ENCODE measurements at regions not wholly inside any gene's neighbourhood (a gene's known extent, or its start where the extent isn't known, plus 50 kb on each side); places are given as distances from the start of the nearest gene placed in this dataset.
"Not testable (repeated sequence)": the region's sequence is repeated elsewhere in the genome, so short reads cannot be mapped to it uniquely, and the experiment has no call there.

DNA sequence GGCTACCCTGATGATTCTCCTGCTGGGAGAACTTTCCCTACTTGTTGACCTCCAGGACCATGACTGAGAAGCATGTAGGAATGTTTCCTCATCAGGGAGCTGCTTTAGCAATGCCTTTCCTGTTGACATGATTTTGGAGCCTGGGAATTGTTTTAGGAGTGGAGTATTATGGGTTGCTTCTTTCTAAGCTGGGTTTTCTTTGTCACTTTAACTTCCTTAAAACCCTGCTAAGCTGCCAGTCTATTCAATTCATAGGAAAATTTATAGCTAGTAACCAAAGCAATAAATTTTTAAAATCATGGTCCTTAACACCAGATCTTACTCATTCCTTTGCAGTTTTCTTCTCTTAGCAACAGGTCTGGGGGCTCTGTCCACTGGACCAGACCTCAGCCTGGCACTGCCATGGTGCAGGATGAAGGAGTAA lies 125.6 kb upstream of the TACR1 start:
- no peak for DNase-seq

DNA sequence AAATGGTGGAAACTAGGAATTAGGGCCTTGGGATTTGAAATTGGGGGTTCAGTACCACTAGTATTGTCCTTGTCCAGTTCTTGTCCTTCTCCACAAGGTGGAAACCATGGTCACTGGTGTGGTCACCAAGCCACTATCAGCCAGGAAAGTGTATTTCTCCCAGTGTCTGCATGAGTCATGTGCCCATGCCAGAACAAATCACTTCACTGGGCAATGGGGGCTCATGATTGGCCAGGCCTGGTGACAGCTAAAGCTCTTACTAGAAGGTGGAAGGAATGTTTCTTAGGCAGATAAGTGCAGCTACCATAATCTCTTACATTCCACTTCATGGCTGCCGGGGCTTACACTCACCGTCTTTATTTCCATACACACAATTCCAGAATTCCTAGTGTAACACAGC lies 124.8 kb upstream of the TACR1 start:
- no peak for DNase-seq

DNA sequence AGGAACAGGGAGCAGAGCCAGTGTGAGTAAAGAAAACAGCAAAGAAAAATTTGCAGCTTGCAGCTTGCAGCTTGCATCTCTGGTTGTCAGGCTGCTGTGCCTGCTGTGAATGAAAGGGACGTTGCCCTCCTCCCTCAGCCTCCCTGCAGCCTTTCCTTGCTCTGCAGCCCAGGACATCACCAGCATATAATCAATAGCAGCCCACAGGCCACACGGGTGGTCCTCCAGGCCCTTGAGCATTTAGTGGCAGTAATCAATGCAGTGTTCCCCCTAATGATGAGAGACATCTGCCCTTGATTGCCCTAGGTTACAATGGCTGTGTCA lies 122.2 kb upstream of the TACR1 start:
- no peak for DNase-seq

DNA sequence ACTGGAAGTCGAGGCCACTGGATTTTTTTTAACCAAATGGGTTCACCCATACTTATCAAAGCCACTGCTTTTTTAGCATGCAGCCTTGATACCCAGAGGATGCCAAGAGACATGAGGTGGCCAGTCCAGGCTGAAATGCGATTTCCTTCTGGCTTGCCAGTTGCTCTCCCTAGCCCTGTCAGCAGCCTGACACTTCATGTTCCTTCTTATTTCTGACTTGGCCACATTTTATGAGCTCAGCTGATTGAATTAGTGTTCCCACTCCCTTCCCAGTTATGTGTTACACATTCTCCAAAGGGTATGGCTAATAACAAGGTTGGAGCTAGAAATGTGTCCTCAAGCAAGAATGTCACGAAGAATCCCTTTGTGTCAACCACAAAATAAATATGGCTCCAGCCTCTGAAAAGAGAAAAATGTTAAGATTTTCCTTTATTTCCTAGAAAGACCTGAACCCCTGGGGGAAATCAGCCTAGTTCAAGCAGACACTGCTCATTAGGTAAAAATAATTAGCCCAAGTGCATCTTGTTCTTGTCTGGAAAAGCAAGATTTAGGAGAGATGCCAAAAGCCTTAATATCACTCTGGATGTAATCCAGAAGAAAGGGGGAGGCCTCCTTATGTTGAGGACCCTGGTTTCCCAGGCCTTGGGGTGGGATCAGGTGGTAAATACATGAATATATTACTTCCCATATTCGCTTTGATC lies 121.7 kb upstream of the TACR1 start:
- DNase-seq: no peak

DNA sequence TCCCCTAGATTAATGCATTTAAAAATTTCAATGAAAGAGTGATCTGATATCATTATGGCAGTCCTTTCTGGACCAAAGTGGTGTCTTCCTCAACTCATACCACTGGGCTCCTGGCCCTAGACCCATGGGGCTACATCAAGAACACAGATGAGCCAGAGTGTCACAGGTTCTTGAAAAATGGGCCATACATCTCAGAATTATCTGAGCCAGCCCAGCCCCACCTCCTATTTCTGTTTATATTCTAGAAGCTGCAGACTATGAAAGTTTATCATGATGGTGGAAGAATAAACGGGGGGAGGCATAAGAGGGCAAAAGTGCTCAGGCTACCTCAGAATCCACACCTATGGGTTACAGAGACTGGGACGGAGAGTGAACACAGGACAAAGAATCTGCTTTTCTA lies 120.6 kb upstream of the TACR1 start:
- DNase-seq: no peak

DNA sequence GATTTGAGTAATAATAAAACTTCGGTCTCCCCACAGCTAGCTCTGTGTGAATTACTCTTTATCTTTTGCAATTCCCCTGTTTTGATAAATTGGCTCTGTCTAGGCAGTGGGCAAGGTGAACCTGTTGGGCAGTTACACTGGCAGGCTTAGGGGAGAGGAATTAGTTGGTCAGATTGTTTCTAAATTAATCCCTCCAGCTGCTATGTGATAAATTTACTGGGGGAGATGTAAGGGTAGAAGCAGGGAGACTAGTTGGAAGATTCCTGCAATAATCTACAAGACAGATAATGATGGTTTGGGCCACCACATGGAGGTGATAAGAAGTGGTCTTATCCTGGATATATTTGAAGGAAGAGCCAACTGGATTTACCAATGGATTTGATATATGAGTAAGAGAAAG lies 118.5 kb upstream of the TACR1 start:
- no peak for DNase-seq

DNA sequence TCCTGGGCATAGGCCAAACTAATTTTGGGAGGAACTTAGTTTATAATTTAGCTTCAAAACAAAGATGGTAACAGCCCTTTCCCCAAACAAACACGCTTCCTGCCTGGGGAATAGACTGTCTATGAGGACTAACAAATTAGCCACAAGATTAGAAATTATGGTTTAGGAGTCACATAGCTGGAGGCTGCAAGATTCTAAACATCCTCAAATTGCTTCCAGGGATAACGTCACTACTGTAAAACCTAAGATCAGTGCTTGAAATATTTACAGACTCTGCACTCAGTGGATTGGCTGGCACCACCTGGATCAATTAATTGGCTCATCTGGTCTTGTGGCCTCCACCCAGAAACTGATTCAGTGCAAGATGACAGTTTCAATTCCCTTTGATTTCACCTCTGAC lies 118.0 kb upstream of the TACR1 start:
- no peak for DNase-seq

DNA sequence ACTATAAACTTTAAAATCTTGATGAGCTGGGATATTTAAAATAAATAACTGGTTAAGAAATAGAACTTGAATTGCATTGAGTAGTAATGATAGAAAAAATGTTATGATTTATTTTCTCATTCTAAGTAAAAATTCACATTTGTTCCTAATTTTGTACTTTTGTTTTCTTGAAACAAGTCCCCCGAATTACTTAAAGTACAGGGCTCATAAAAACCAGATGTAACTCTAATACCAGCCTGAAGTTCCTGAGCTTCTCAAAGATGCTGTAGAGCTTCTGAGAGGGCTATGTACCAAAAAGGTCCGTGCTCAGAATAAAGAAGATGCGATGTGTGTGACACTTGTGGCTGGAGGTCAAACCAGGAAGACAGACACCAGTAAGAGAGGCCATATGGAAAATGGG lies 116.1 kb upstream of the TACR1 start:
- DNase-seq: no peak

DNA sequence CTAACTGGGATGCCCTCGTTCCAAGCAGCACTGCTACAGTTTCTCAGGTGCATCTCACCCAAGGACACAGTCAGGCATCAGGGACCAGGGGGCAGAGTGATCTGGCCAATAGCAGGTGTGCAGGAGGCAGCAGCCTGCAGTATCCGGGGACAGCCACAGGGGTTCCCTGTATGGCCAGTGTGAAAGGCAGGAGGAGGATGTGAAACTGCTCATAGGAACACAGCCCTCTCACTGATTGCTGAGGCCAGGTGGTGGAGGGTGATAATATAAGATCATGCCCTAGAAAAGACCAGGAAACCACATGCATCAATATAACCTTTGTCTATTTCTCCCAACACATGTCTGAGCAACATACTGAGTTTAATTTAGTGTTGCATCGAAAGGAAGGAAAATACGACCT lies 112.7 kb upstream of the TACR1 start:
- DNase-seq: no peak

DNA sequence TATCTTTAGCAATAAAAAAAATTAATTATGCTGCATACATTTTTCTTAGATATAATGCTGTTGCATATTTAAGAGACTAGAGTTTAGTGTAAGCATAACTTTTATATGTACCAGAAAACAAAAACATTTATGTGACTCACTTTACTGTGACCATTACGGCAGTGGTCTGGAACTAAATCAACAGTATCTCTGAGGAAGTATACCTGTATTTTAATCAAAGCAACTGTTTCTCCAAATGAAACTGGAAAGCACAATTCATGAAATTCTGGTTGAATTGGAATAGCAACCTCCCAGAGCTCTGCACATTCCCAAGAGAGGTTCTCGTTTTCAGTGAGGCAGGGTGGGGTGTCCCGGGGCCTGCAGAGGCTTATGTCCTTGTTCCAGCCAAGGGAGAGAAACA lies 112.2 kb upstream of the TACR1 start:
- no peak for DNase-seq

DNA sequence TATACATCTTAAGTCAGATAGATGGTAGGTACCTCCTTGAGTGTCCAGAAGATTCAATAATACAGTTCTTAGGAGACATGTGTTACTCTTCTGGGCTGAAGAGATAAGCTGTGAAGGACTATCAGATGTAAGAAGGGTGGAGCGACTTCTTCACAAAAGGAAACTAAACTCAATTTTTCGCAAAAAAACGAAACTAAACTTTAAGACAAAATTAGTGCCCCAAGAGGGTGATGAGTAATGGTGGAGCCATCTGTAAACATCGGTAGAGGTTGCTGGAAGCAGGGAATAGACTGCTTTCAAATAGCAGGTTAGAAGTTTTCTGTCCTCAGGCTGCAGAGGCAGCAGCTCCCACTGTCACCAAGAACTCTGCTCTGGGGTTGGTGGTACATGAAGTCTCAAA lies 111.6 kb upstream of the TACR1 start:
- no peak for DNase-seq

DNA sequence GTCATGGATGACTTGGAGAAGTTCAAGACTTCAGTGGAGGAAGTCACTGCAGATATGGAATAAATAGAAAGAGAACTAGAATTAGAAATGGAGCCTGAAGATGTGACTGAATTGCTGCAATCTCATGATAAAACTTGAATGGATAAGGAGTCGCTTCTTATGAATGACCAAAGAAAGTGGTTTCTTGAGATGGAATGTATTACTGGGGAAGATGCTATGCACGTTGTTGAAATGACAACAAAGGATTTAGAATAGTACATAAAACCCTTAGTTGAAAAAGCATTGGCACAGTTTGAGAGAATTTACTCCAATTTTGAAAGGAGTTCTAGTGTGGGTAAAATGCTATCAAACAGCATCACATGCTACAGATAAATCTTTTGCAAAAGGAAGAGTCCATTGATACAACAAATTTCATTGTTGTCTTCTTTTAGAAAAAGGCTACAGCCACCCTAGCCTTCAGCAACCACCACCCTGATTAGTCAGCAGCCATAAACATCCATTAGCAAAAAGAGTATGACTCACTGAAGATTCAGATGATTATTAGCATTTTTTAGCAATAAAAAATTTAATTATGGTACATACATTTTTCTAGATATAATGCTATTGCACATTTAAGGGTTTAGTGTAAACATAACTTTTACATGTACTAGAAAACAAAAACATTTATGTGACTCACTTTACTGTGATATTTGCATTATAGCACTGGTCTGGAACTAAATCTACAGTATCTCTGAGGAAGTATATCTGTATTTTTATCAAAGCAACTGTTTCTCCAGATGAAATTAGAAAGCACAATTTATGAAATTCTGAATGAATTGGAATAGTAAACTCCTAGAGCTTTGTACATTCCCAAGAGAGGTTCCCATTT lies 110.5 kb upstream of the TACR1 start:
- DNase-seq: no peak

DNA sequence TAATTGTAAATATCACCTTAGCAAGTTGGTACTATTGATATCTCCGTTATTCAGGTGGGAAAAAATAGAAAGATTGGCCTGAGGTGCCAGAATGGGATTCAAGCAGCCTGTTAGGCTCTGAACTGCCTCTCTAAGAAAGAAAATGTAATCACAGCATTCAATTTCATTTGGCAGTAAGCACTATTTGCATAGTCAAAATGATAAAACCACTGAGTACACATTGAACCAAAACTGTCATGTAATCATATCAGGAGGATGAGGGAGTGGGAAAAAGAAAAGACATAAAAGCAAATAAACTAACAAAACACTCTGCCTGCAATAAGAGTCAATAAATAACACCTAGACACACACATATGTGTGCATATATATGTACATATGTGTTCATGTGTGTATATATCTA lies 103.9 kb upstream of the TACR1 start:
- DNase-seq: no peak

DNA sequence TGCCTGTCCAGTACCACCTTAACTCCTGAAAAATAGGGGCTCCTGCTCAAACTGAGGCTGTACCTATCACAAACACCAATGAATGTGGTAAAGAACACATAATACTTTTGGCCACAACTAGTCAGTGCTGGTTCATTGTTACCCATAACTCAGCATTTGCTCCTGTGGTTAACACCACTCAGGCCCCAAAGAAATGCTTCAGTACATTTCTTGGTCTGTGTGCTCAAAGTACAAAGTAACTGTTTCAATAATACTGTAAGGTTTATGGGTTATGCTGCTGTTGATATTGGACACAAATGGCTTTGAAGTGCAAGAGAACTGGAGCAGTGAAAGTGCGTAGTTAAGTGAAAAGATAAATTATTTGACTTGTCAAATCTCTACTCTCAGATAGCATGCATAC lies 95.0 kb upstream of the TACR1 start:
- DNase-seq: no peak

DNA sequence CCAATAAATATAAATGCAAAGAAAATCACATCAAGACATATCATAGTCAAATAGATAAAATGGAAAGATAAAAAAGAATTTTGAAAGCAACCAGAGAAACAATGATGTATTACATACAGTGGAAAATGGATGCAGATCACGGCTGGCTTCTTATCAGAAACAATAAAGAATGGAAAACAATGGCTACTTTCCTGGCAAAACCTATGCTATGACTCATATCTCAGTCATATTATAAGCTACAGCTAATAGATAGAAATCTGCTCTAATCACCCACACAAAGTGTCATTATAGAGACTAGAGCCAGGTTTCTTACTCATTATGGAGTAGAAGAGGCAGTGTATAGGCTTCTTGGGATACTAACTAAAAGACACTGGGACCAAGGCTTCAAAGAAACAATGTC lies 93.5 kb upstream of the TACR1 start:
- DNase-seq: no peak

DNA sequence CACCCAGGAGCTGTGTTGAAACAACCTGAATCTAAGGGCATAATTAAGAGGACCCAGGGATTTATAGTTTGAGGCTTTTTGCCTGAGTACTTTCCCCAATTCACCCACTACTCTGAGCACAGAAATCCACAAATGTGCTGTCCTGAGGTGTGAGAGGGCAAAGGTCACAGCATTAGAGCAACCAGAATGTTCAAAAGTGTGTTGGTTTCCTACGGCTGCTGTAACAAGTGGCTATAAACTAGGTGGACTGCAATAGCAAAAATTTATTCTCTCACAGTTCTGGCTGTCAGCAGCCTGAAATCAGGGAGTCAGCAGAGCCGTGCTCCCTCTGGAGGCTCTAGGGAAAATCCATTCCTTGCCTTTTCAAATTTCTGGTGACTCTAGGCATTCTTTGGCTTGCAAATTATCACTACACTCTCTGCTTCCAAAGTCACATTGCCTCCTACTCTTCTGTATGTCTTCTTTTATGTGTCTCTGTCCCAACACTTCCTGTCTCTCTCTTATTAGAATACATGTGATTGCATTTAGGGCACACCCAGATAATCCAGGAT lies 91.4 kb upstream of the TACR1 start:
- no peak for DNase-seq

DNA sequence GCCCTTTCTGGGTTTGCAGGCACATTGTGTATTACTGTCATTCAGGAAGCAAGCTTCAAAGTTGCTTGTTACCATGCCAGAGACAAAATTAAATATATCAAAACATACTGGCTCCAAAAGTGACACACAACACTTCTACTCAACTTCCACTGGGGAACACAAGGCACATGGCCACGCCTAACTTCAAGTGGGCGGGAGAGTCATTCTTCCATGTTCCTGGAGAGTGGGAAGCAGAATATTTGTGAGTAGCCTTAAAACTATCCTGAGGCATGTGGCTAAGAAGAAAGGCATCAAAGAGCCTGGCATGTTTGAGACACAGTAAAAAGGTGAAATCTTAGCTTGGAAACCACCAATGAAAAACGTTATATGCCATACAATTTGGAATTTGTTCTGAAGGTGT lies 90.5 kb upstream of the TACR1 start:
- DNase-seq: no peak

DNA sequence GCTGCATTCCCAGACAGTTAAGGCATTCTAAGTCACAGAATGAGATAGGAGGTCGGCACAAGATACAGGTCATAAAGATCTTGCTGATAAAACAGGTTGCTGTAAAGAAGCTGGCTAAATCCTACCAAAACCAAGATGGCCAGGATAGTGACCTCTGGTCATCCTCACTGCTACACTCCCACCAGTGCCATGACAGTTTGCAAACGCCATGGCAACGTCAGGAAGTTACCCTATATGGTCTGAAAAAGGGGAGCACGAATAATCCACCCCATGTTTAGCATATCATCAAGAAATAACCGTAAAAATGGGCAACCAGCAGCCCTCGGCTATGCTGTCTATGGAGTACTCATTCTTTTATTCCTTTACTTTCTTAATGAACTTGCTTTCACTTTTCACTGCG lies 89.9 kb upstream of the TACR1 start:
- not testable (repeated sequence) for DNase-seq

DNA sequence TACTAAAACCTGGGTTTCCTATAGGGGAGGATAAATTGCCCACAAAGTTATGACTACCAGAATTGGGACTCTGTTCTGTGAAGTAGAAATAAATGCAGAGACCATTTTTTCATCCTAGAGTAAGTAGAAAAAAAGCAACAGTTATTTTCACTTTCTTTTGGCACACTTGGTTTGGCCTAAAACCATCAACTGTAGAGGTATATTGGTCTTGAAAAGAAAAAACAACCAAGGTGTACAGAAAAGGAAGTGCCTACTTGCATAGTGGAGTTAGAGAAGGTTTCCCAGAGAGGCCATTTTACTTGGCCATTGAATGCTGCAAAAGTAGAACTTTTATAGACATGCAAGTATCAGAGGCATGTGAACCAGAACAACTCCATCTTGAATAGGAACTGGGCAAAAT lies 89.4 kb upstream of the TACR1 start:
- no peak for DNase-seq

DNA sequence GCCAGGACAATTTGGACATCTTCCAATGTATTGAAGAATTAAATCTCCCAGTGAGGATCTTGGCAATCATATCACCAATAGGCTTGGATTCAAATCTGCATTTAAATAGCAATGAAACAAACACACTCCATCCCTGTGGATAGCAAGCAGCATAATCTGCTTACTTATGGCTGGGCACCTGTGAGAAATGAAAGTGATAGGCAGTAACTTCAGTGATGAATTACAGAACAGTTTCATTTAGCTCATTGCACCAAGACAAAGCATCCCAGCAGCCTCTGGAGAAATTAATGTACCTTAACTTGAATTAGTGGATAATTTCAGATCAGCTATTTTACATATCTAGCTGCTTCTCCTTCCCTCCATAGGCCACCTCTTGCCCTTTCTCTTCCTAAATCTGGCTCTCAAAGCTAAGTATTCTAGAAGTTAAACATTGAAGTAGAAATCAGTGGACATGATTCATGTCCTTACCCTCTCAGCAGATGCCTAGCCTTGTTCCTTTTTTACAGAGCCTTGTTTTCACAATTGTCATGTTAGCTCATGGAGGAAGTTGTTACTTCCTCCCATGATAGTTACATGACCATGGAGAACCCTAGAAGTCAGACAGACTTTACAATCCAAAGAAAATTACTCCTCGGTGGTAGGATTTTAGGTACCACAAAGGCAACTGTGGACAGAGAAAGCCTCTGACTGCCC lies 88.5 kb upstream of the TACR1 start:
- peak; percentile 77 for DNase-seq

DNA sequence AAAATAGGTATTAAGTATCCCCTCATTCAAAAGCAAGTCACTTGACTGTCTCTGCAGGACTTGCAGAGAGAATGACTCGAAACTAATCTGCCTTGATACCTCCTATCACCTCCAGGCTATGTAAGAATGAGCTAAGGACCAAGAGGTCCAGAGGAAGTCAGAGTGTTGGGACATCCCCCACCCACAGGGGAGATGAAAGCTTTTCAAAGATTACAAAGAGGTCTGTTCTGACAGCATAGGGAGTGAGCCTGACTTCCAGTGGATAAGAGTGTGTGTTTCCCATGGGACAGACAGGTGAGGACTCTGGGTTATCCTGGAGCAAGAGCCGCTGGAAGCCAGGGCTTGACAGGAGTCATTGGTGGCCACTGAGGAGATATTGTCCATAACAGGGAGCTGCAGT lies 85.0 kb upstream of the TACR1 start:
- DNase-seq: peak; percentile 44

DNA sequence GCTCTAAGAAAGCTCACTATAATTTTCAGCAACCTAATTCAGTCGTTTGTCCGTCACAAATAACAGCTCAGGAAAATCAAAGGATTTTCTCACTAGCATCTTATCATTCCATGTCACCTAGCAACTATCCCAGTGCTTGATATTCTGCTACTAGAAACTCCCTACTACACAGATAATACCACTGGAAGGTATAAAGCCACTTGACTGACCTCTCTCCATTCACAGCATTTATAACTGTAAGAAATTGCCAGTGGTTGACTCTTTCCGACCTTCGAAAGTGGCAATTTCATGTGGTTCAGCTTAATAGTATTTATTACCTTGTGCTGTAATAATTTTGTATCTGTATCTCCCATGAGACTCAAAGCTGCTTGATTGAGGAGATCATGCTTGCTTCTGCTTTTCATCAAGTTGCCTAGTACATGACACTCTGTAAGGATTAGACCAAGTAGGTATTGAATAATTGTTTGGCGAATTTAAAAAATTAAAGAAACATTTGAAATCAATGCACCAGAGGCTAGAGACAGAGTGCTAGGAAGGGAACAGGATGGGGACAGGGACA lies 79.6 kb upstream of the TACR1 start:
- DNase-seq: no peak

DNA sequence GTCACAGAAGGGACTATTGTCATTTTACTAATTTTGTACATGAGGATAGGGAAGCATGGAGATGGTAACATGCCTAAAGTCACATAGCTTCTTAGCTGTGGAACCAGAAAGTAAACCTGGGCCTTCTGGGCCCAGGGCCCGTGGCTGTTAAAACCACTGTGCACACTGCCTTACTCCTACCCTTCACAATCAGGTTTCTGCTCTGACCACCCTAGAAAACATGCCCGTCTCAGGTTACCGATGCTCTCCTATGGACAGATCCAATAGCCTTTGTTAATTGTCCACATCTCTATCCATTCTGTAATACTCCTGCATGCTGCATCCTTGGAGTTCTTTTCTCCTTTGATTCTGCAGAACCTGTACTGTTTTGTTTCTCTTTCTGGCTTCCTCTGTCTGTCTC lies 79.0 kb upstream of the TACR1 start:
- no peak for DNase-seq

DNA sequence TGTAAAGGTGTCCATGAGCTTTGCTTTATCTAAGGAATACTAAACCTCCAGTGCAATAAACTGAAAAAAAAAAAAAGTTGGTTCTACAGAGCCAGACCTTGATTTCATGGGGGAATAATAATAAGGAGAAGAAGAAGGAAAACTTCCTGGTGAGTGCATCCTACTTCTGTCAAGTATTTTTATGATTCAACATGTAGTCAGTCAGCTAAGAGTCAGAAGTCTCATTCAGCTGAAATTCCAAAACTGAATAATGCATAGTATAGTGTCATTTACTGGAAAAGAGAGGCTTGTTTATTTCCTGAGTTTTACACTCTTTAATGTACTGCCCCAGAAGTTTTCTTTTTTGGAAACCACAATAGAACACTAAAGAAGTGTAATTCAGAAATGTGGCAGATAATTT lies 77.8 kb upstream of the TACR1 start:
- no peak for DNase-seq

All from suppressor macrophage treated with lipopolysaccharide for 4 hours (primary cell).